ENCODE measurements at regions not wholly inside any gene's neighbourhood (a gene's known extent, or its start where the extent isn't known, plus 50 kb on each side); places are given as distances from the start of the nearest gene placed in this dataset.

DNA sequence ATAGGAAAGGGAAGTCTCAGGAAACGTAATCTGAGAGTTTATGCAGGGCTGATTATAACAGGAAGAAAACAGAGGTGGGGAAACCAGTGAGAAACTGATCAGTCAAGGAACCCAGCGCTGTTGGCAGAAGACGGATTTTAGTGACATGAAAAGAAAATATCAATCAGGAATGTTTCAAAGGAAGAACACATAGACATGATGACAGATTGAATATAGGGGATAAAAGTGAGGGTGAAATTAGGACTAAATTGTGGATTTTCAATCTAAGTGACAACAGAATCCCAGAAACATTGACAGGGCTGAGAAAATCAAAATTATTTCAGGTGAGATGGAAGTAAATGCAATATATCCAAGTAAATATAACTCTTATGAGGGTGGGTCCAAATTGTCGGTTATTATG, 199.8 kb upstream of the CCDC150 start:
- DNase-seq (ENCODE audit: low spot score), result no peak

DNA sequence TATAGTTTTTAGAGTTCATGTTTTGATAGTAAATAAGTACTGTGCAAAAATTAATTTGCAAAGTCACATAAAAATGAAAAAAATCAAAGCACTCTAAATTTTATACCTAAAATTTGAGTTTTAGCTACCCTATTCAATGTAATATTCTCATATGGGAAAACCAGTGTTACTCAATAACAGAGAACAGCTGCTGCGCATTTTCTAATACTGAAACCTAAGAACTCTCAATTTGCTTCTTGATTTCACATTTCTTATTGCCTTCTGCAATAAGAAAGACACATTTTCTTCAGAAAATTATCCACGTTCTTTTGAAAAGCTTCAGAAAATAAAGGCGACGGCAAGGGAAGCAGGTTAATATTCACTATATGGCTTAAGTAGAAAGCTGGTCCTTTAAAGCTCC, 199.1 kb upstream of the CCDC150 start:
- DNase-seq (ENCODE audit: low spot score), result no peak

DNA sequence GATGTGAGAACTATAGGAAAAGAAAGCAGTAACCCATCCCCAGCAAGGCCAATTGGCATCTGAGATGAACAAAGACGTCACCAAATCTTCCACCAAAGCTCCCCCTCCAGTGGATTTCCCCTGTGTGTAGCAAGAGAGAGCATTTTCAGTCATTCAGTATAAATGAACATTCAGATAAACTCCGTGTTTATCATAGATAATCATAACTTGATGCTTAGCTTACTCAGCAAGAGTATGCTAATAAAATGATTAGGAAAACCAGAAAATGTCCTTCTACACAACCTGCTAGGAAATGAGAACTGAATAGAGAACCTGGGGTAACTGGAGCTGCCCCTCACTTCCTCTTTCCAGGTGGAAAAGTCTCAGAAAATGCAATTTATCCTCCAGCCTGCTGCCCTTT, 198.0 kb upstream of the CCDC150 start:
- DNase-seq (ENCODE audit: low spot score), result no peak

DNA sequence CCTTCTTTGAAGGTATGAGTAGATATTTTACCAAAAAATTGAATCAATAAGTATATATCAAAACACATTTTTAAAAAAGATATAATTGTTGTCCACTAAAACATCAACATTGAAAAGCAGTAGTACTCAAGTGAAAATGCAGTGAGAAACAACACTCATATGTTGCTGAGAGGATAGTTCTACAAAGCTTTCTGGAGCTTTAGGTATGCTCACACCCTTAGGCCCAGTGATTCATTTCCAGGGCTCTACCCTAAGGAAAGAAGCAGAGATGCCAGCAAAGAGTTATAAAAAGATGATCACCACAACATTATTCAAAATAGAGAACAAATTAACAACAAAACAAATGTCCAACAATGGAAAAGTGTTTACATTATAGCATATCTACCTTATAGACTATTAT, 197.3 kb upstream of the CCDC150 start:
- no peak for DNase-seq (ENCODE audit: low spot score)

DNA sequence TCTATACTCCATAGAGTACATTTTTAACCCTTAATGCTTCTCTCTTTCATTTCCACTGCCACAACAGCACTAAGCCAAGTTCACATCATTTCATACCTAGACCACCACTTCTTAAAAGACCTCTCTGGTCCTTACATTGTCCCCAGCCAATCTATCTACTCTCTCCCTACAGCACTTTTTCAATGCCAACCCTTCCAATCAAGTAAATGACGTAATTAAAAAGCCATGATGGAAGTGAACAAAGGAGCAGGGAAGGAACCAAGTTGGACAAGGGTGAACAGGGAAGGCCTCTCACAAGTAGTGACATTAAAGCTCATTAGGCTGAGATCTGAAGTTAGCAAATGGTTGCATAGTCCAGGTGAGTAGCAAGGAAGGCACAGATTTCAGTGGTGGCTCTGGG, 195.1 kb upstream of the CCDC150 start:
- no peak for DNase-seq (ENCODE audit: low spot score)

DNA sequence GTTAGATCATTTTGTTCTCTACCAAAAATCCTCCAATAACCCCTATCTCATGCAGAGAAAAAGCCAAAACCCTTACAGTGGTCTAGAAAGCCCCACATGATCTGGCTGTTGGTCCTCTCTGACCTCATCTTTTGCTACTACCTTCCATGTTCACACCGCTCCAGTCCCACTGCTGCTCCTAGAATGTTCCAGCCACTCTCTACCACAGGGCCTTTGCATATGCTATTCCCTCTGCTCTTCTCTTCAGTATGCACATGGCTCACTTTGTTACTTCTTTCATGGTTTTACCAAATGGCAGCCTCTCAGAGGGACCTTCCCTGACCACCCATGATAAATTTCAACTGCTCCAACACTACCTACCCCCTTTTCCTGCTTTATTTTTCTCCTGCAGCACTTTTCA, 193.5 kb upstream of the CCDC150 start:
- DNase-seq (ENCODE audit: low spot score), result no peak

DNA sequence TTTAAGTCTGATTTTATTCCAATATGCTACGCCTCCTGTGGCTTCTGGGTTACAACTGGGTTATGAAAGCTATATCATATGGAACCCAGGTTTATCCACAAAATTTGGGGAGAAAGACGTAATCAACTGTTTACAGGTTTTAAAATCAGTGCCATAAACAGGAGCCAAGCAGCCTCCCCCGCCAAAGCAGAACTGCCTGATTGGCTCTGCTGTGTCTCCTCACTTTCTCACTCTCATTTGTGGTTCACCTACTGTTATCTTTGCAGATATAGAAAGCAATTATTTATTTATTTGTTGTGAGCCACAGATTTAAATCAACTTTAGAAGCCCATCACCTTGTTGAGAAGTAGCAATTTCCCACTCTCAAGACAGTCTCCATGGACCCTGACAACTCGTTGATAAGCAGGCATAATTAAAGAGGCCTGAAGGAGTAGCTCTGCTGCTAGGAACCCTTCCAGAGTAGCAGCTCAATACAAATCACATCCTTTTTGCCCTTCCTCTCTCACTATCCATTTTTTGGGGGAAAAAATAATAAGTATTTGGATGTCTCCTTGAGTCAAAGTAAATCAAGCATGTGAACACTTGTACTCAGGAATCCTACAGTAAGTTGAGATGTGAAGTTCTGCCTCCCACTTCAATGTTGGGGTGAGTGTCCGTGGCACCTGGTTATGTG, 191.0 kb upstream of the CCDC150 start:
- DNase-seq (ENCODE audit: low spot score), result no peak

DNA sequence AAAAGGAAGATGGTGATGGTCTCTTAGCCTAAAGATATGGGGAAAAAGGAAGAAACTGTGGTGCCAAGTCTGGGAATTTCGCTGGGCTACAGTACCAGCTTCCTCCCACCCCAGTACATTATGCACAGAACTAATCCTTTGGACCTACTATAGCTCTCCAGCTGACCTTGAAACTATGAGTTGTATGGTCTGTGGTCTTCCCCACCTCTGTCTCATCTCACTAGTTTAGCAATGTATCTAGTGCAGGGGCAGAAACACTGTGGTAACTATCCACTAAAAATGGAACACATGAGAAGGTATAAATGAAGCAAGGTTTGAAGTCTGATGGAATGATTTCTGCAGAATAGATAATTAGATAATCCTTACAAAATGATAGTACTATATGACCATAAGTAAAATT, 190.4 kb upstream of the CCDC150 start:
- DNase-seq (ENCODE audit: low spot score), result no peak

DNA sequence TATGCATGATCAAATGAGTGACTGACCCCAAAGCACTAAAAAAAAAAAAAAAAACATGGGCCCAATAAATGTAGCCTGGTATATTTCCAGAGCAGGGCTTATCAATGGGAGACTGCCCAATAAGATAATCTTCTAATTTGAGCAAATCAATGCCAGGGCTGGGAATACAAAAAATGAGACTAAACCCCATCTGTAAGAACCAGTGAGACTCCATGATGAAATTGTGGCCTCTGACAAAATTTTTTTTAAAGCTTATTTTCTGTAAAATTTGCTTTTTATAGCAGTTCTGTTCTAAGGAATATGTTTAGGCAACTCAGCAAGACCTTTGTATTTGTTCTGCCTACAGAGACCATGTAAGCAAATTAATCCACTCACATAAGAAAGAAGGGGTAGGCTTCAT, 186.8 kb upstream of the CCDC150 start:
- no peak for DNase-seq (ENCODE audit: low spot score)

DNA sequence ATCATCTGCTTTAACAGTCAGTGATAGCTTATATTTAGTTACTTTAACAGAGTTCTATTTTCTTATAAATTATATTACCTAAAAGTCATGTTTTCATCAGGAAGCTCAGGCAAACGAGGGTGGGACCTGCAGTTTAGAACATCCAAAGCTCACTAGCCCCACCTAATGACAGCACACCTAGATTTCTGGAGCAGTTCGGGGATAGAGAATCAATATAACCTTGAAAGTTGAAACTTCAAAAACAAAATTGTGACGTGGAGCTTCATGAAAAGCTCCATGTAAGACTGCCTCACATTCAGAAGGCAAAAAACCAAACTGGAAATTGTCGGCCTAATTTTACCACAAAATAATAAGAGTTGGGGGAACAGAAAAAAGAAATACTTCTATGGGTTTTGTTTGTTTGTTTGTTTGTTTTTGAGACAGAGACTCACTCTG, 185.9 kb upstream of the CCDC150 start:
- peak; percentile 62 for DNase-seq (ENCODE audit: low spot score)

DNA sequence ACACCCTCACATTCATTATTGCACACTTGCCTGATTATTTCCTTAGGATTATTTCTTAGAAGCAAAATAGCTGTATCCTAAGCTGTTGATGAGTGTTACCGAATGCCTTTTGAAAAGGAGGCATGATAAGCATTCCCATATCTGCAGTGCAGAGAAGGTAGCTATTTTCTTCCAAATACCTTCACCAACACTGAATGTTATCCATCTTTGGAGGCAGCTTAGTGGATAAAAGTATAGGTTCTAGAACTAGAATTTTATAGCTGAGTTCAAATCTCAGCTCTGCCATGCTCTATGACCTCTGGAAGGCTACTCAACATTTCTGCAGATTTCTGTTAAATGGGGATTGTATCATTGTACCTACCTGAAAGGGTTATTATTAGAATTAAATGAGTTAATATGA, 185.0 kb upstream of the CCDC150 start:
- DNase-seq (ENCODE audit: low spot score), result no peak

DNA sequence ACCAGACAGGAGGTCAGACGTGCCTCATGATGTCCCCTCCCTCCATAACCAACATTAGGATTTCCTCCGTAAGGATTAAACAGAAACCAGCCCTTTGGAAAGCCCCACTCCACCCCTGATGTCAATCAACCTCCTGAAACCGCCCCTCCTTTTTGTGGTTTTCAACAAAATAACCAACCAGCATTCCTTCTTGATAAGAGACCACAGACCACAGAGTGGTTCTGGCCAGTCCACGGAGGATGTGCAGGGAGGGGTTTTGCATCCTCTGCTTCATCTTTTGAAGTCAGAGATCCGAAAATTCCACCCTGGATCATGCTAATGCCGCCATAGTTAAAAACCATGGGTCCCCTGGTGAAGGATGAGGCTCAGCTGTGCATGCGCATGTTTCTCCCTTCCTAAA, 180.0 kb upstream of the CCDC150 start:
- peak; percentile 32 for DNase-seq (ENCODE audit: low spot score)

DNA sequence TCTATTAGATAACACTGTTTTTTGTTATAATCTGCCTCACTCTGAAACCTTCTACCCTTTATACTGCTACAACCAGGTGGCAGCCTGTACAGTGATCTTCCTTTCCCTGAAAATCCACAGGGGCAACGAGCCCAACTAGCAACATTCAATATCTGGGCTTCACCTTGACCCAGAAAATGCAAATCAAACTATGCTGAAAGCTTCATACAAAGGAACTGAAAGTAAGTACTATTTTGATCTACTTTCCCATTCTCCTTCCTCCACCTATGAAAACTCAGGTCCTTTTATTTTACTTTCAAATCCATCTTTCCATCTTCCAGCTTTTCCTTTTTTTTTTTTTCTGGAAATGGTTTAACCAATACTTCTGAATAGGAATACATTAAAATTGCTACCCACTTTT, 175.8 kb upstream of the CCDC150 start:
- DNase-seq (ENCODE audit: low spot score), result no peak

DNA sequence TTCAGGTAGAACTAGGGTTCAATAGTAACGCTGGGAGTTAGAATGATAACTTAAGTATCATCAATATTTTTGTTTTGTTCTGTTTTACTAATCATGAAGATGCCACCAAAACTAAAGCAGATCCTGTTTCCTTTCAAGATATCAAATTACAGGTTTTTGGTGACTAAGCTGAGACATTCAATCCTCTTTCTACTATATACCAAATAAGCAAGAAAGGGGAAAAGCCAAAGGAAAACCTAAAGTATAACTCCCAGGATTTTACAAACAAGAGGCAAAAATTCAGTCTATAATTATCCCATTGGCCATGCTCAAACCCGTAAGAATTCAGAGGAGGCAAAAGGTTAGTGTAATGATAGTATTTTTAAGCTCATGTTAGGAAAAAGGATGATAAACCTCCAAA, 175.2 kb upstream of the CCDC150 start:
- no peak for DNase-seq (ENCODE audit: low spot score)

DNA sequence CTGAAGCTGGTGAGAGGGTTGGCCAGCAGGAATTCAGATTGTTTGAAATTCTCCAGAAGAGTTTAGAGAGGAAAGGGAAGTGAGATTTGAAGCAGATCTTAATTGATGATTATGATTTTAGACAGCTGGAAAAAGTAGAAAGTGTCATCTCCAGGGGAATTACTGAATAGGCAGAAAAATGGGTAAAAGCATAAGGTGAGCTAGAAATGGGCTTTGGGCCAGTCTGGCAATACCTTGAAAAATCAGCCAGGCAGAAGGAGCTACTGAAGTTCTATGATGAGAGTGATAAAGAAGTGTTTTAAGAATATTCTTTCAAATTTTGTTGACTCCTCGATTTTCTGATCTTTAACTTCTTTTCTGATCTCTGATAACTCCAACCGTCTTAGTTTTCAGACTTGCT, 172.9 kb upstream of the CCDC150 start:
- no peak for DNase-seq (ENCODE audit: low spot score)

DNA sequence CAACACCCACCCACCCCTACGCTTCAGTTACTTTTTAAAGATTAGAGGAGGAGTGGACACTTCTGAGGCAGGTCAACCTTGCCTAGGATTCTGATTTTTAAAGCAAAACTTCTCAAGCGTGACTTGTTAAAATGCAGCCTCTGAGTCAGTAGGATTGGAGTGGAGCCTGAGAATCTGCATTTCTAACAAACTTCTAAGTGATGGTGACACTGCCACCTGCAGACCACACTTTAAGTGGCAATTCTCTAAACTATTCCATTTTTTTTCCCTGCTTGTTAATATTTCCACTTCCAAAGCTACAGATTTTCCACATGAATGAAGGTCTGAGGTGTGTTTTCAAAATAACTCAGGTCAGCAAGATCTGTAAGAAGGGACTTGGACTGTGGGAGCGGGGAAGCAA, 171.1 kb upstream of the CCDC150 start:
- DNase-seq (ENCODE audit: low spot score), result no peak

DNA sequence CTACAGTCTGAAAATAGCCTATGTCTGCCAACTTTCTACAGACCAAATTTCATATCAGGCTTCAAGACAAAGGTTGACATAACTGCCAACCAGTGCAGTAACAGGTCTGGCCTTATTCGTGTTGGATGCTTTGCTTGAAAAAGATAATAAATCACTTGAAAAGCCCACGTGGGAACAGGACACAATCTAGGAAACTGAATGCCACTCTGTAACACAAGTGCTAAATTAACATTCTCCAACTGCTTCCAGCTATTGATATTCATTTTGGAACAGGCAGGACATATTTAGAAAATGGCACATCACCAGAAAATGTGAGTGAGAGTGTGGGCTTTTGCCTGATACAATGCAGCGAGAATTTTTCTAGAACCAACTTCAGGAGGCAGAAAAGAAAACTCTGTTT, 165.9 kb upstream of the CCDC150 start:
- no peak for DNase-seq (ENCODE audit: low spot score)

DNA sequence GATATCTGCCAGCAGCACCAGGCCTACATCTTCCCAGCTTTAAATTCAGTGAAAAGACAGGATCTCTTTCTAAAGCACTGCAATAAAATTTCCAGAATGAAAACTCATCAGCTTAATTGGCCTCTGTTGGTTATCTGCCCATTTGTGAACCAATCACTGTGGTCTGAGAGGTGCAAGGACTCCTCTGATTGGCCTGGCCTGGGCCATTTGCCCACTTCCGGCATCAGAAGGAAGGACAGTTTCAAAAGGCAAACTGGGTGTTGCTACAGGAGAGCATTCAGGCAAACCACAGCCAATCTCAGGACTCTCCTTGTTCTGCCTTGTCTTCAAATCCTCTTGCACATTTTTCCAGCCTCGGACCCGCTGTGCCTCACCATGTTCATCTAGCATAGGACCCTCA, 163.9 kb upstream of the CCDC150 start:
- no peak for DNase-seq (ENCODE audit: low spot score)

DNA sequence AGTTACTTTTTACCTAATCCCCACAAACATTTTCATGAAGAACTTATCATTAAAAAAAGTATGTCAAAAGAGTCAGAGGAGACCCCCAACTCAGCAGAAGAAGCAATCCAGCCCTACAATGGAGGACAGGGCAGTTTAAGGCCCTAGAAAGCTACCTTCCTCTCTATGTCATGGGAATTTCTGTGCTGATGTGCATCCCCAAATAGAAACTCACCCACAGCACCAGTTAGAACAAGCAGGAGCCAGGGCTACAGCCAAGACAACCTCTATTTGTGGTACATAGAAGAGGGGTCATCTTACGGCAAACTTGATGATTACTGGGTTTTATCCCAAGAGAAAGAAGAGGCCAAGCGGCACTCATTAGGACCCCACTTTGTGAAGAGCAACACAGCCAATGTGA, 160.9 kb upstream of the CCDC150 start:
- no peak for DNase-seq (ENCODE audit: low spot score)

DNA sequence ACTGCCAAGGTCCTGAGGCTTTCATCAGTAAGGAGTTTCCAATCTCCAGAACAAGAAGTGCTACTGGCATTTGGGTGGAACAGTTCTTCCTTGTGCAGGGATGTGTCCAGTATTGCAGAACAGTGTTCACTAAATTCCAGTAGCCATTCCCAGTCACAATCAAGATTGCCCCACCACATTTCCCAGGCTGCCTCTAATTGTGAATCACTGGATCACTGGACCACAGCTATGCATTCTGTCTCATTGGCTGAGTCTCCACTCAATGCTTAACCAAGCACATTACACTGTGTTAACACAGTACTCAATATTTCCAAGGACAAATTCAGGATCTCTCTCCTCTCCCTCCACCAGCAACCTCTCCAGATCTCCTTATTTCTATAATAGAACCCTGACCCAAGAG, 160.2 kb upstream of the CCDC150 start:
- DNase-seq (ENCODE audit: low spot score), result no peak

DNA sequence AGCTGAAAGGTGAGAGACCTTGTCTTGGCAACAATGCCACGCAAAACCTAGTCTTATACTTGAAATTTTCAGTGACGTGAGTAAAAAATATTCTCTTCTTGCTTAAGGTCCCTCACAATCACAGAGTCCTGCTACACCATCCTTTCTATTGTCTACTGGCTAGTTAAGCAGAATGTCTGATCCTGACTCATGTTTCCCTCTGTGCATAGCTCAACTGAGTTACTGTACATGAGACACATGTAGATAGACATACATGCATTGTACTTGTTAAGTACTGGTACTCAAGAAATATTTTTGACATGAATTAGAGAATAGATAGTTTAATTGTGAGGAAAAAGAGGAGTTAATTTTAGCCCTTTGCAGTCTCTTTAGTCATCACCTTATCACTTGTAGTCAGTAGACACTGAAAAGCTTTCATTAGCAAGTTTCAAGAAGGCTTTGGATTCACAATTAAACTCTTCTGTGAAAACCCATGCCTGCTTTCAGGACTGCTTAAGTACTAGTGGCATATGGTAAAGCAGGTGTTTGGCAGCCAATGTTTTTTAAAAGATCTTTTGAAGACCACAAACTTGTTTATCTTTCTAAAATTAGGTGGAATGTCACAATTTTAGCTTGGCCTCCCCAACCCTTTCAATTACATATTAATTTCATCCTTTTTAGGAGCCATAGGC, 158.7 kb upstream of the CCDC150 start:
- DNase-seq (ENCODE audit: low spot score), result no peak

DNA sequence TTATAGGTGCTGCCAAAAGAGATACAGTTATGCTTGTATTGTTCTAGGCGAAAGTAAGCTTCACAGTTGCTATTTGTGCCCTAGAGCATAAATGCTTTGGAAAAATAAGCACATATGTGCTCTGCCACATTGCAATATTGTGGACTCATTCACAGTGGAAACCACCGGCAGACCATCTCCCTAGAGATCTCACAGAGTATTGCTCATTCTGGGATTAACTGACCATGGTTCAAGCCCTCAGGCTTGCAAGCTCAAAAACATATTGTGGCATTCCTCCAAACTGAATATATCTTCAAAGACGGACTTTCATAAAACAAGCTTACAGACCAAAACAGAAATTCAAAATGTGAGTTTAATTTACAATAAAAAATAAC, 158.2 kb upstream of the CCDC150 start:
- DNase-seq (ENCODE audit: low spot score), result no peak

DNA sequence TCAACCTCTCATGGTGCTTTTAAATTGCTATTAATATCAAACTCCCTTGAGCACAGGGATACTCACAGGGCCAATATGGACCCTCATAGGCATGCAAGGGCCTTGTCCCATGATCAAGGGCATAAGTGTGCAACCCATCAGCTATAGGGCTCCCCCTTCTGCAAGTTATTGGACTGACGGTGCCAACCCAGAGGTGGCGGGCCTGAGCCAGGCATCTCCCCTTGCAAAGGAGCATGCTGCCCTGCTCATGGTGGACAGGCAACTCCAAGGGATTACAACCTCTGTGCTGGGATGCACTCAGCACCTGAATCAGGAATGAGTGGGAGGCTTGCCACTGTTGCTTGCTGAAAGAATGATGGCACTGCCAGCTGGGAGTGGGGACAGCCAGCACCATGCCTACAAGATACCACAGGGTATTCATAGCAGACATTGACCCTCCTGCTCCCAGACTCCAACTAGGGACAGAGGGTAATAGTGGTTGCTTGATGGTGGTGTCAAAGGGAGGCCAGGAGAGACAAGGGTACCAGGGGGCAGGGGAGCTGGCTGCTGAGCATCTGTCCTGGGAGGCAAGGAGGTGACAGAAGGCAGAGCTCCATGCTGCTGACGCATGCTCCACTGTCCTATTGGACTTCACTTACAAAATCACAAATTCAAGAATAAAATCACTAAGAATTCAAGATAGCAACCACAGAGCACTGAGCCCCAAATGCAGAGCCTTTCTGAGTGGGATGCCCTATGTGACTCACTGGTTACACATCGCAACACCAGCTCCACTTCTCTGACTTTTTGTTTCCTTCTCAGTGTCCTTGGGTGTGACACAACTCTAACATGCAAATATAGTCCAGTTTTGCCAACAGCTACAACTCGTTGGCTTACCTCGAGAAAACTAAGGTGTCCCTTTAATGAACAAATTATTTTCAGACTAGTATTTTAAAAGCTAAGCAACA, 157.1 kb upstream of the CCDC150 start:
- DNase-seq (ENCODE audit: low spot score), result no peak

Measured in HT-29 (cell line).